OCI-M1 (cell line): ENCODE measurements at regions not wholly inside any gene's neighbourhood (a gene's known extent, or its start where the extent isn't known, plus 50 kb on each side); places are given as distances from the start of the nearest gene placed in this dataset.

ENCODE experiments used
- DNase-seq: peaks from one replicate; lab custom pipeline; 2025; lab: John Stamatoyannopoulos, UW

DNA sequence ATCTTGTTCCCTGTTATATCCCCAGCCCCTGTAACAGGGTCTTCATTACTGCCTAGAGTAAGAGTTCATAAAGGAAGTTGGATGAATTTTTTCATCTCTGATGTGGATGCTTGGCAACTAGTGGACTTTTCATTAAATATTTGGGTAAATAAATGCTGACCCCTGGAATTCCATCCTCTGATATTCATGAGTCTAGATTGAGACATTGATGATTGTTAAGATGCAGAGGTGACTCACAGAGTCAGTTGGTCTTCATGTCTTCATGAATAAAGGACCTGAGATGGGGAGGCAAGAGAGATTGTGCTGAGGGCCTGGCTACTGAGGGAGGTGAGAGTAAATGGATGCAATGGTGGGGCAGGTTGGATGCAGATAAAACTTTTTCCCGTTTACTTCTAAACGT lies 132.7 kb upstream of the NT5C1B start:
- DNase-seq, result no peak

DNA sequence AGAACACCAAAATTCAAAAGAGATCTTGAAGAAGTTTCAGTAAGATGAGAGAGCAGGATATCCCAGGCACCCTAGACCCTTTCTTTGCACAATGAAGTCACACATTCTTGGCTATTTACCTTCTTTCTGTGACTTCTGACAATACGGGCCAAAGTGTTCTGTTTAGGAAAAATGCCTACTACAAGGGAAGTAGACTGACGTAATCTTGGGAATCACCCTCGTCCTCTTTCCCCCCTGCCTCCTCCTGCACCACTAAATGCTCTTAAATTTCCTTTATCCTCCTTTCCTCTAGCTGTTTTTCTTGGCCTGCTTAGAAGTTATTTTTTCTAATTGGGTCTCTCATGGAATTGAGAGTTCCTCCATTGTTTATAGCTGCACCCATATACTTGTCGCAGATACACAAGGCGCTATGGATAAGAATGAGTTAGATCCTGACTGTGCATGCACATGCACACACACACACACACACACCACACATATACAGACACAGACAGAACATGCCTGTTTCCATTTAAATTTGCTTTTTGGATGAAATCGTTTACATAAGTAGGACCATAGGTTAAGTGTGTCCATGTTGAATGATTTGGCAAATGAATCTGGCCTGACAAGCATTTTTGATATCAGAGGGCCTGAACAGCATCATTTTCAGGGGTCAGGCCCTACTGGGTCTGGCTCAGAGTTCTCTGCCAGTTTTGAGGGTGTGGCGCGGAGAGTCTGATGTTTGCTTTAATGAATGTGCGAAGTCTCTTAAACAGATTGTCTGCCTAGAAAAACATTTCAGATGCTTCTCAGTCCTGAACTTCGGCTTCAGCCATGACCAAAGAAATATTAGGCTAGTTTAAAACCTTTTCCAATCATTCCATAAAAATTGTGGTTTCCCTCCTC lies 131.9 kb upstream of the NT5C1B start:
- DNase-seq, result no peak

DNA sequence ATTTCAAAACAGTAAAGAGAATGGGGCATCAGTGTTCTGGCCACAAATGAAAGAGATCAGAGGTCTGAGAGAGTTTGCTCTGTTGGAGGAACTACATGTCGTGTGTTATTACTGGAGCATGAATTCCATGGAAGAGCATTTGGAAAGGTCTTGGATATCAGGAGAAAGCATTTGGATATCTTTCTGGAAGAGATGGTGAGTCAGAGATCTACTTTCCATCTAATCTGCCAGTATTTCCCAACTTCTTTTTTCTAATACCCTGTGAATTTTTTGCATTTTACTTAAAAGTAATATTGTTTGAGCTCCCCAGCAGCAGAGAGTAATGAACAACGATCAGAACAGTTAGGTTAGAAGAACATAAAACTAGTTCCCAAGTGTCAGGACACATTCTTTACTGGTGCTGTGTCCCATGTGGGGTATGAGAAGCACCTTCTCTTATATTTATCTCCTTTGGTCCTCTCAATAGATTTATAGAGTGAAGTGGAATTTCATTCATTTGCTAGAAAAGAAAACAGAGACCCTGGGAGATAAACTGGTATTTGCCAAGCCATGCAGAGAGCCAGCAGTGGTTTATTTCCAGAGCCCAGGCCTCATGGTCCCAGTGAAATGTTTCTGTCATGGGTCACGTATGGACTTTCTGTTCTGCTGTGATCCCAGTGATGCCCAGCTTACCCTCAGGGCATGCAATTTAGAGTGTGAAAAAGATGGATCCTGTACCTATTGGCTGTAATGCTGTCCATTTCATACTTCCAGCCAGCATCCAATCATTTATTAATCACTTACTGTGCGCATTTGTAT lies 130.8 kb upstream of the NT5C1B start:
- no peak for DNase-seq

DNA sequence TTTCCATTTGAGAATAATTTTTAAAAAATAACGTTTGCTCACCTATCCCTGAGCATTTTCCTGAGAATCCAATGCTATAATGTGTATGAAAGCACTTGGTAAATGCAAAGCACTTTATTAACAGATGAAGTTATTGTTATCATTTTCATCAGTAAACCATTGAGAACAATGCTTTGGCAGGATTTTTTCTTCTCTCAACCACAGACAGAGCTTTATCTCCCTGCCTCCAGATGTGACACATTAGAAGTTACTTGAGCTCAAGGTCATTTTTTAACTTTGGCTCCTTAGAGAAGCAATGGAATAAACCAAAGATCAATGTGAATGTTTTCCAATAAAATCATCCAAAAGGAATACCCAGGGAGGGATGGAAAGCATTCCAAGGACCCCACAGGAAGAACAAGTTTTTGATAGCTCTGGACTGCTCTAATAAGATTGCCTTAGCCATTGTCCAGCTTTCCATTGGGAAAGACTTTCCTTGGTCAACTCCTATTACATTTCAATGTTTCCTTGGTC lies 118.9 kb upstream of the NT5C1B start:
- peak; percentile 33 for DNase-seq

DNA sequence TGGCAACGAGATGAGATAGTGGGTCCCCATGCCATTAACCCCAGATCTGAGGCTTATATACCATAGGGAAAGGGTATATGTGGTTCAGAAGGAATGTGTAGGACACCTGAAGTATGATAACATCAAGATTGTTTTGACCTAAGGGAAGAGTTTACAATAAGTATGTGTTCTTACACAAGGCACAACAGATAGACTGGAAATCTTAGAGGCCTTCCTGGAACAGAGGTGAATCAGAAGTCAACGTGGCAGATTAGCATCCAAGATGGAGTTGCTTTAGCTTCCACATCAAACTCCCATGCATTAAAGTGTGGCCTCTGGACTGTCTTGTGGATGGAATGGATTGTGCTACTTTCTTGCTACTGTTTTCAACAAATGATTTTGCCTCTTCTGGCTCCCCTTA lies 116.6 kb upstream of the NT5C1B start:
- DNase-seq, result no peak

DNA sequence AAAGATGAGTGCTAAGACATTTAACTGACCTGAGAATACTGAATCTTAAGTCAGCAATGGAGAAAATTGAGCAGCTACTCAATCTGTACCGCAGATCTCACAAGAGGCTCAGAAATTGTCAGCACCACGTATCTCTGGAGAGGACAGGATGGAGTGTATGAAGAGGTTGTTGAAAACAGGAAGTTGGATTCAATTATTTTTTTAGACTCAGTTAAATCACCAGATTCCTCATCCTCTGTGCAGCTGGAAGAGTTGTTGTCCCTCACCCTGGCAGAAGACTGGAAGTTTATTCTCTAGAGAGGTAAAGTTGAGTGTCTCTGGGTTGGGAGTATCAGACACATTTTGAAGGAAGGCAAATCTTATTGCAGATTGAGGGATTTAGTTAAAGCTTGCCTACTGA lies 114.9 kb upstream of the NT5C1B start:
- DNase-seq, result peak; percentile 25

DNA sequence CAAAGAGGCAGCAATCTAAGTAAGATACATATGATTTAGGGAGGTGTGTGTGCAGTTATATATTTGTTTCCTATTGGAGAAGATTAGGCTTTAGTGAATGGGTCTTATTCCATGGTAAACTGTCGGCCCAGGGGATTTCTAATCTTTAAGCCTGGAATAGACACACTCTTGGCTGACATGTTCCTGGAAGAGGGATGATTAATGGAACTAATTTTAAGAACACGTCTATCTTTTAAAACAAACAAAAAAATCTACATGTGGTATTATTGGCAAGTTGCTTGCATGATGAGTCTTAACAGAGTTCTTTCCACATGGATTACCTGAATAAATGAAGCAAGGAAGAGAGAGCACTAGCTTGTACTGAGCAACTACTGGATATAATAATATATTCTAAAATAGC lies 114.2 kb upstream of the NT5C1B start:
- no peak for DNase-seq

DNA sequence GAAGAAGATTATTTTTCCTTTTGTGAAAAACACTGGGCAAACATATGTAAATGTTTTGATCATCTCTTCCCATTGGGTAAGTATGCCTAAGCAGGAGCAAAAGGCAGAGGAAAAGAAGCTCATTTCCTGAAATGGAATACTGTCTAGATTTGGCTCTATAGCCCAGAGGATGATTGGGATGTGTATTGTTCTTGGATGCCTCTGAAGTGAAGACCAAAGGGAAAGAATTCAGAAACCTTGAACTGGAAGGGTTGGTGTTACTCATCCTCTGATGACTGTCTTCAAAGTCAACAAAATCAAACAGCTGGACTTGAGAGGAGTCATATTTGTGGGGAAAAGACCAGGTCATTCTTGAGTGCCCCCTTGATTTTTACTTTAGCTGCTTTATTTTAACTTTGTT lies 112.6 kb upstream of the NT5C1B start:
- DNase-seq, result no peak

DNA sequence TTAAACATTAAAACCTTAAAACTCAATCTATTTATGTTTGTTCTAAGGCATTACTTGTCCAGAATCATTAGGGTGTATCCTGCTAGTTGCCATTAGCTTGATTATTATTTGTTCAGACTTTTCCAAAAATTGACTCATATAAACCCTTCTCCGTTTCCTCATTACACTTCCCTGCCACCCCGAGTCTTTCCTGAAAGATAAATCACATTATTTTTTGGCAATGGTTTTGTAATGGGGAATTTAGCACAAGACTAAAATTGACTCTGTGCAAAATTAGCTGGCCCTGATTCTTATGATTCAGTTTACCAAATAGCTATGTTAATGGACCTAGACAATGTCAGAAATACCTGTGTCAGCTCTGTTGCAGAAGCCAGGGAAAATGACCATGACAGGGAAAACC lies 112.2 kb upstream of the NT5C1B start:
- DNase-seq, result no peak

DNA sequence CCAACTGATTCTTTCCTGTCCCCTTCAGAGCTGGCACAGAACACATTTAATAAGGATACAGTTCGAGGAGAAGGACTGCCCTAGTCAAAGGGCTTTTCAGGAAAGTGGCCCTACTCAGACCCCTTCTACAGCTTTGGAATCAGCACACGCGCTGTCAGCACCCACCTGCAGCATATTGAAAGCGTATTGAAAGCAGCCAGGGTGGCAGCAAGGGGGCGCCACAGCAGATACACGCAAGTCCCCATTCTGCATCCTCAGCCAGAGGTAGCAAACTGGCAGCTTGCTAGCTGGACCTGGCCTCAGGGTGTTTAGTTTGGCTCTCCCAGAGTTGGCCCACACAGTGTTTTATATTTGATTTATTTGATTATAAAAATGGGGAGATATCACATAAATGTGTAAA lies 101.0 kb upstream of the NT5C1B start:
- DNase-seq, result no peak

DNA sequence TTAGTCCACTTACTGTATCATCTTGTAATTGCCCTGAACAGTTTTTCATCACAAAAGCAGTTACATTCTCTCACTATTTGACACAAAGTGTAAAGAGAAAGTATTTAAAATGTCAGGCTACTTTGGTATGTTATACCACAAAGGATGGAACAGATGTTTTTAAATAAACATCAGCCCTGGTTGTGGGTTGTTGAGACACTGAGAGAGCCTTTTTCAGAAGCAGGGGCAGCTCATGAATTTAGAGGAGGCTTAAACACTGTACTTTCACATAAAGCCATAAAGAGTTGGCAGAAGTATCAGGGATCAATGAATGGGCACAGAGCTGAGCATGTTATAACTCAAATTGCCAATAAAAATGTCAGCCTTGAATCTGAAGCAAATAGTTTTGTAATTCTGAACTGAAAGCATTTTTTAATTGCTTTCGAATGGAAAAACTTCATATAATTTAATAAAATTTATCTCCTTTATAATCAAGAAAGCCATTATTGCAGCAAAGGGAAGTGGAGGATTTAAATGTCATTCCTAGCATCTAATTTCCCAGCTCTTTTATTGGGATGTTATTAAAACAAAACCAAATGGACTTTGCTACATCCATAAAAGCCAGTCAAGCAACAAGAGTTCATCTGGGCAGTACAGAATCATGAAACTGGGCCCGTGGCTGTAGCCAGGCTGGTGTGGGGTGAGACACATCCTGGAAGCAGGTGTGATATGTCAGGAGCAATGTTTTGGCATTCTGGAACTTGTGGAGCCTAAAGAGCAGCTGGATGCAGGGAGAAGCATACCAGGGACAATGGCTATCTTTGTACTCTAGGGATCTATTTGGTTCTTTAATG lies 95.1 kb upstream of the NT5C1B start:
- DNase-seq, result no peak

DNA sequence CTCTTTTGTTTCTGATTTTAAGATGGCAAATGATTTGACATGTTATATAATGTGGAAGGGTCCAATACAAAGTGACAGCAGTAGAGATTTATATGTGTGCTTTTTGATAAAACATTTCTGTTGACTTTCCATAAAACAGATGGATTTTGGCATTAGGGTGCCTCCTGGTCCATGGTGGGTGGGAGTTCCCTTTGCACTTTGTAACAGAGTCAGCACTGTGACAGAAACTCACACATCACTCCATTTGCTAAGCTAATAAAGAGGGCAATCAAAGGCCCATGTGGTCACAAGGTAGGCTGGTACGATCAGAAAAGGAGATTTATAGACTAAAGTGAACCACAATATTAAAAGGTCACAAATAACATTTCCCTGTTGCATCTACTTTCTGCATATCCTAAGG lies 93.3 kb upstream of the NT5C1B start:
- DNase-seq, result no peak

DNA sequence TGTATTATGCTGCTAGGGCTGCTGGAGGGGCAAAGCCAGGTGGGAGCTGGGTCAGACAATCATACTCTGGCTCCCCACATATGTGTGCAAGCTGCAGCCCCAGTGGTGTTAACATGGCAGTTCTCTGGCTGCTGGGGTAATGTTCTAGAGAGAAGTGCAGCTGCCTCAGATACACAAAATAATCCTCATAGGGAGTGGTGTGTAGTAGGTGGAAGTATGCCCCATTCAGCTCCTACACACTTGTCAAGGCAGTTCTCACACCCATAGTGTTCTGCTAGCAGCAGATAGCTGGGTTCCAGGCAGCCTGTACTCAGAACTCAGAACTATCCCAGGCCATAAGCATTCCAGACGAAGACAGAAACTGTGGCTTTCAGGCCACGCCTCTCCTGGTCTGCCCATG lies 87.9 kb upstream of the NT5C1B start:
- no peak for DNase-seq

DNA sequence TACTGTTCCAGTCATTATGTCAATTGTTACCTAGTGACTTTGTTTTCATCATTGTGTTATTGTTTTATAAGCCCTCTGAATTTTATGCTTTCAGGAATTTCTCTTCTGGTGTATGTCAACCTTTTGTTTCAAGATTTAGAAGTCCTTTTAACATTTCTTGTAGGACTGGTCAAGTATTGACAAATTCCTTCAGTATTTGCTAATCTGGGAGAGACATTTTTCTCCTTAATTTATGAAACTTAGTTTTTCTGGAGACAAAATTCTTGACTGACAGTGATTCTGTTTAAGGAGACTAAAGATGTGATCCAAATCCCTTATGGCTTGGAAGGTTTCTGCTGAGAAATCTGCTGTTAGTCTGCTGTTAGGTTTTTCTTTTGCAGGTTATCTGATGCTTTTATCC lies 84.9 kb upstream of the NT5C1B start:
- no peak for DNase-seq

DNA sequence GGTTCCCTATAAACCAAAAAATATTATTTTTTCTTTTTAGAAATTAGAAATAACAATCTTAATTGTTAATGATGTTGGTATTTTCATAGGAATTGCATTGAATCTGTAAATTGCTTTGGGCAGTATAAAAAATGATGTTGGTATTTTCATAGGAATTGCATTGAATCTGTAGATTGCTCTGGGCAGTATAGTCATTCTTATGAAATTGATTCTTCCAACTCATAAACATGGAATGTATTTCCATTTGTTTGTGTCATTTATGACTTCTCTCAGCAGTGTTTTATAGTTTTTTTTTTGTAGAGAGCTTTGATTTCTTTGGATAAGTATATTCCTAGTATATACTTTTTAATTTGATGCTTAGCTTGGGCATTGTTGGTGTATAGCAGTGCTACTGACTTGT lies 82.0 kb upstream of the NT5C1B start:
- DNase-seq, result no peak

DNA sequence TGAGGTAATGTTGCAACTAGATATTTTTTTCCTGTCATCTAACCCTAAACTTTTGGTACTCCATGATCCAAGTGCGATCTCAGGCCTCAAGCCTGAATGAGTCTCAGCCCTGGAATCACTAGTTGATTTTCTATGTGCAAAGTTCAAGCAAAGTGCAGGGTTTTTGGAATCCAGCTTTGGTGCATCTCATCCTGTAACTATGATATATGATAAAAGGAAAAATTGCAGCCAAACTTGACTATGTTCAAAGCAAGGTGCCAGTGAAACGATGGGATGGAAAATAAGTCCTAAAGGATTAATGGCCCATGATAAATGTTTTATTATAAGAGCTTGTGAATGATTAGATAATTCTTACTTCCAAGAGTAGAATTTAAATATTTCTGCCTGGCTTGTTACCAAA lies 78.9 kb upstream of the NT5C1B start:
- DNase-seq, result no peak

DNA sequence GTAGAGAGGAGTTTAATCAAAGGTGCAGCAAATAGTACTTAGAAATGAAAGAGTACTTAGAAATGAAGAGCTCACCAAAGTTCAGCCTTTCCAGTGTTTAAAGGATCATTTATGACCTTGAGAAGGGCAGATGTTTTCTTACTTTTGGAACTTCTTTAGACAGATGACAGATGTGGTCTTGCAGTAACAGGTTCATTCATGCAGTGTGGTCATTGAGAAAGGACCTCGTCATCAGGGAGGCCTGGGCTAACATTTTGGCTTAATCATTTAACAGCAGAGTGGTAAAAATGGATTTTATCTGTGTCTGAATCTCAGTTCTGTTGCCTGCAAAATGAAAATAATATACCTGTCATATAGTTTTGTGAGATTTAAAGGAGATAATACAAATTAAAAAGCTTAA lies 75.1 kb upstream of the NT5C1B start:
- DNase-seq, result no peak

DNA sequence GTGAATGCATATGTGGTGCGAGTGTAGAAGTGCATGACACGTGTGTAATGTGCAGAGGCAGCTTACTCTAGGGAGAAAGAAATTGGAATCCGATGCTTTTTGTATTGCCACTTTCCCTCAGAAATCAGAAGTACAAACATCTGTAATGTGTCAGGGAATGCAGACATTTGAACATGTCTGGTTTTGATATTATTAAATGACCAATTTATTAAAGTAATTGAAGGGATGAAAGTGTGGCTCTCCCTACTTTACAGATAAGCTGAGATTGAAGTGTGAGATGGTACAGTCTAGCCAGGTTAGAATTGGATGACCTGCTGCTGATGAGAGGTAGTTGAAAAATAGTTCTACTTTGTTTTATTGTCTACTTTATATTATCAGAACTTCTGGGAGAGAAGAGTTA lies 74.5 kb upstream of the NT5C1B start:
- no peak for DNase-seq

DNA sequence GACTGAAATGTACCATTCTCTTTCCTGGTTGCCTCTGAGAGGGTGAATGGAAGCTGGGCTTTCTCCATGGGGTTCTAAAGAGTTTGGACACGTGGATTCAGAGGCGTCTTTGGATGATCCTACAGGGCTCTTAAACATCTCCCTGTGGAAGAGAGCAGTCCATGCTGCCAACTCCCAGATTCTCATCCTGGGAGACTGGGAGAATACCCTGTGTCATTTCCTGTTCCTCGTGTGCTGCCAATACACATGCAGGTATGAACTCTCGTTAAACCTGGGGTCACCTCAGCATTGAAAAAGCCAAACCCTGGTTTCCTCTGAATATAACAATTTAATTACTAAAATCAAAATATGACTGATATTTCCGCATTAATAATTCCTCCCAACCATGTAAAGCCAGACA lies 73.3 kb upstream of the NT5C1B start:
- no peak for DNase-seq

DNA sequence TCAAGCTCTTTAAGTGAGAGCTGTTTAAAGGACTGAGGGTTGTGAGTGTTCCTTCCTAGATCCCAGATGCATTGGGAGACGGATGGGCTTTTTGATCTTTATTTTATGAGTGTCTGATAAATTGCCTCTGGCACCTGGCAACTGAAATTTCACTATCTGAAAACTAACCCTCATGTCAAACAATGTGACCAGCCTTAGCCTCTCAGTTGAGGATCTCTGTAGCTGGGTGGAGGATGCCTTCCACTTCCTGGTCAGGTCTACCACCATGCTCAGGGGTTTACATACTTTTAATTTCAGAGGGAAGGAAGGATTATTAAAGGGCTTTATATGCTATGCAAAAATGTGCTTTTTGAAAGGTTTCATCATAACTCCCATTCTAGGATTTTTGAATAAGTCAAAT lies 70.5 kb upstream of the NT5C1B start:
- DNase-seq, result no peak

DNA sequence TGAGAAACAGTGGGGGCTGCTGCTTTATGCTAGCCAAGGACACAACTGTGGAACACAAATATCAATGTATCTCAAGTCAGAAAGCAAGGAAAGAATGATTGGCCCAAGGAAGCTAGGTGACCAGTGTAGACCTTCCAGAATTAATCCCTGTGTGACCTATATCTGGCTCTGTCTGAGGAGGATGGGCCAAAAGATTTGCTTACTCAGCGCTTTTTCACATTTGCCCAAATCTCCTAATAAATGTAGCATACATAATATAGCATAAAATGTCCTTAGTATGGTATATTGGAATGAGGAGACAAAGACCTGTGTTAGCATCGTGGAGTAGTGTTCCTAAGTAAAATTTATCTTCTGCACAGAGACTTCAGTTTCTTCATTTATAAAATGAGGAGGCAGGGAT lies 66.7 kb upstream of the NT5C1B start:
- DNase-seq, result no peak
